PC-3 (cell line): ENCODE measurements at regions not wholly inside any gene's neighbourhood (a gene's known extent, or its start where the extent isn't known, plus 50 kb on each side); places are given as distances from the start of the nearest gene placed in this dataset.
"Not testable (repeated sequence)": the region's sequence is repeated elsewhere in the genome, so short reads cannot be mapped to it uniquely, and the experiment has no call there.

ENCODE experiments used
- ATAC-seq: fragments of 200-7000 bp; cut with Tn5 transposase; 2 replicates; pipeline ENCODE4 v1.9.1; 2020; ENCODE audit warnings: mild to moderate bottlenecking, moderate library complexity
- BruUV-seq: library from RNA; stranded (reverse); fragments of 400-500 nt; replicated peaks from 2 replicates; lab custom pipeline; 2021; lab: Mats Ljungman, UMichigan
- CTCF ChIA-PET: fragments of 300-600 bp; sonication (Branson Sonifier 250); formaldehyde crosslinking; loops from one replicate; lab custom pipeline; 2022; ENCODE audit warnings: antibody characterized with exemption; lab: Charles Lee
- POLR2A ChIA-PET: fragments of 300-600 bp; sonication (Branson Sonifier 250); formaldehyde crosslinking; loops from one replicate; lab custom pipeline; 2022; ENCODE audit warnings: antibody characterized with exemption; ENCODE audit not compliant: unreplicated experiment; lab: Charles Lee
- DNase-seq: peaks from one replicate; pipeline ENCODE4 v3.0.0-alpha.2; 2015
- H2AFZ ChIP-seq: fragments of 300-600 bp; sonication (generic); 2 replicates; pipeline ENCODE4 v1.6.0; 2016; ENCODE audit warnings: antibody characterized with exemption, low read length
- H3F3A ChIP-seq: fragments of 300-600 bp; sonication (generic); one replicate; pipeline ENCODE4 v1.6.0; 2017; ENCODE audit warnings: antibody characterized with exemption, low read length, control low read depth, mild to moderate bottlenecking; ENCODE audit not compliant: unreplicated experiment
- H3K27ac ChIP-seq: fragments of 300-600 bp; sonication (generic); 2 replicates; pipeline ENCODE4 v1.5.1; 2016; ENCODE audit warnings: mild to moderate bottlenecking, low read length
- H3K27me3 ChIP-seq: fragments of 300-600 bp; sonication (generic); 2 replicates; pipeline ENCODE4 v1.6.1; 2016; ENCODE audit warnings: low read length, mixed read lengths
- H3K36me3 ChIP-seq: fragments of 300-600 bp; sonication (generic); 2 replicates; pipeline ENCODE4 v1.6.1; 2016; ENCODE audit warnings: low read depth, mixed run types, low read length, mixed read lengths
- H3K4me1 ChIP-seq: fragments of 300-600 bp; sonication (generic); 2 replicates; pipeline ENCODE4 v1.5.1; 2016; ENCODE audit warnings: low read length; ENCODE audit not compliant: insufficient read depth
- H3K4me2 ChIP-seq: fragments of 300-600 bp; sonication (generic); 2 replicates; pipeline ENCODE4 v1.6.0; 2016; ENCODE audit warnings: low read length
- H3K4me3 ChIP-seq: fragments of 300-600 bp; sonication (generic); 2 replicates; pipeline ENCODE4 v1.5.1; 2016; ENCODE audit warnings: mild to moderate bottlenecking, low read length, mixed read lengths
- H3K79me2 ChIP-seq: fragments of 300-600 bp; sonication (generic); 2 replicates; pipeline ENCODE4 v1.6.1; 2017; ENCODE audit warnings: low read length, mixed read lengths
- H3K9ac ChIP-seq: fragments of 300-600 bp; sonication (generic); 2 replicates; pipeline ENCODE4 v1.6.0; 2016; ENCODE audit warnings: mild to moderate bottlenecking, low read length
- H3K9me2 ChIP-seq: fragments of 300-600 bp; sonication (generic); replicated peaks from 2 replicates; pipeline ENCODE4 v1.6.1; 2016; ENCODE audit warnings: mixed run types, low read length, mixed read lengths
- H3K9me3 ChIP-seq: fragments of 300-600 bp; sonication (generic); 2 replicates; pipeline ENCODE4 v1.6.1; 2016; ENCODE audit warnings: low read length, mixed read lengths
- H4K20me1 ChIP-seq: fragments of 300-600 bp; sonication (generic); 2 replicates; pipeline ENCODE4 v1.6.1; 2016; ENCODE audit warnings: low read length, mixed read lengths
- CTCF ChIP-seq: fragments of 300-600 bp; sonication (generic); conservative IDR thresholded peaks from 2 replicates; pipeline ENCODE4 v1.5.1; 2017; ENCODE audit warnings: antibody characterized with exemption, low read depth, mild to moderate bottlenecking, low read length
- EZH2 ChIP-seq: fragments of 300-600 bp; sonication (generic); IDR thresholded peaks from one replicate; pipeline ENCODE4 v1.6.1; 2017; ENCODE audit warnings: antibody characterized with exemption, mild to moderate bottlenecking, low read length; ENCODE audit not compliant: unreplicated experiment
- EZH2phosphoT487 ChIP-seq: fragments of 300-600 bp; sonication (generic); IDR thresholded peaks from 2 replicates; pipeline ENCODE4 v1.6.1; 2018; ENCODE audit warnings: mild to moderate bottlenecking, antibody characterized with exemption, low read length, borderline replicate concordance
- intact Hi-C: fragments of 100-400 bp; cut with micrococcal nuclease; formaldehyde crosslinking; loops from 2 replicates; pipeline ENCODE4 v1.9.0; 2023

- no peak overlapping the region for H3K4me2 ChIP-seq
- no peaks in the 10 kb centered on the region for H4K20me1 ChIP-seq
- peaks cover 7% of the 10 kb centered on the region for H3F3A ChIP-seq
- peaks cover 44% of the 10 kb centered on the region for H3K4me1 ChIP-seq
- no peaks in the 10 kb centered on the region for H3K27me3 ChIP-seq
- H3K9ac ChIP-seq, result no peak overlapping the region
- no peak overlapping the region for H3K27ac ChIP-seq
- H2AFZ ChIP-seq, result no peak overlapping the region
- DNase-seq (no peak), ATAC-seq (no peak)
- TF ChIP-seq EZH2phosphoT487 (no peak), EZH2 (no peak), CTCF (no peak)
- ChIA-PET POLR2A (no interaction called here), CTCF (interaction anchor here (0.6 kb wide), 1 partner anchor 24 kb away, joined by 3 read pairs; no protein-coding TSS in a partner anchor)
- no peaks in the 10 kb centered on the region for H3K9me2 ChIP-seq
- H3K4me3 ChIP-seq, result no peak overlapping the region
- BruUV-seq, result no TSS peak
- intact Hi-C loops, result no loop called here
- no peaks in the 10 kb centered on the region for H3K9me3 ChIP-seq
- no peaks in the 10 kb centered on the region for H3K79me2 ChIP-seq
- H3K36me3 ChIP-seq, result no peaks in the 10 kb centered on the region
Measured at GRCh38 chr7:142437741-142438140, 179.9 kb upstream of the PRSS58 start.

GRCh38 chr7:142436601-142437000 lies 178.7 kb upstream of the PRSS58 start:
- Histone ChIP-seq H4K20me1 (no peaks in the 10 kb centered on the region), H3K27me3 (no peaks in the 10 kb centered on the region), H3K79me2 (no peaks in the 10 kb centered on the region), H3K4me1 (peaks cover 41% of the 10 kb centered on the region), H3K36me3 (no peaks in the 10 kb centered on the region), H2AFZ (no peak overlapping the region), H3K9me2 (no peaks in the 10 kb centered on the region), H3K4me3 (no peak overlapping the region), H3K9ac (no peak overlapping the region), H3K9me3 (no peaks in the 10 kb centered on the region), H3F3A (peaks cover 7% of the 10 kb centered on the region), H3K27ac (no peak overlapping the region), H3K4me2 (no peak overlapping the region)
- ChIA-PET CTCF (no interaction called here), POLR2A (no interaction called here)
- ATAC-seq (peak; percentile 19; the same call in 1 of the 2 replicates), DNase-seq (no peak)
- intact Hi-C loops, result no loop called here
- BruUV-seq, result no TSS peak
- no peak for TF ChIP-seq EZH2phosphoT487
- TF ChIP-seq CTCF, result no peak

GRCh38 chr7:142435606-142436005 lies 177.7 kb upstream of the PRSS58 start:
- intact Hi-C loops, DNase-seq, H3F3A ChIP-seq, H4K20me1 ChIP-seq, H3K9ac ChIP-seq, POLR2A ChIA-PET, H3K9me3 ChIP-seq, H3K36me3 ChIP-seq, H3K27ac ChIP-seq, H2AFZ ChIP-seq, H3K4me2 ChIP-seq, ATAC-seq, H3K79me2 ChIP-seq, CTCF ChIA-PET, BruUV-seq, H3K27me3 ChIP-seq, H3K4me3 ChIP-seq, H3K9me2 ChIP-seq: not testable (repeated sequence)
- H3K4me1 ChIP-seq, result peaks cover 31% of the 10 kb centered on the region
